HEK293 (cell line): ENCODE measurements at regions not wholly inside any gene's neighbourhood (a gene's known extent, or its start where the extent isn't known, plus 50 kb on each side); places are given as distances from the start of the nearest gene placed in this dataset.

ENCODE experiments used
- GLIS1 ChIP-seq: fragments of 450-650 bp; formaldehyde crosslinking; IDR thresholded peaks from 2 replicates; pipeline ENCODE4 v1.5.1; 2016; ENCODE audit warnings: missing biosample characterization, missing genetic modification characterization
- KLF1 ChIP-seq: fragments of 450-650 bp; formaldehyde crosslinking; IDR thresholded peaks from 2 replicates; pipeline ENCODE4 v1.5.1; 2016; ENCODE audit warnings: missing biosample characterization, missing genetic modification characterization
- PATZ1 ChIP-seq: fragments of 450-650 bp; formaldehyde crosslinking; IDR thresholded peaks from 2 replicates; pipeline ENCODE4 v1.5.1; 2016; ENCODE audit warnings: missing biosample characterization, missing genetic modification characterization
- ZNF19 ChIP-seq: fragments of 450-650 bp; formaldehyde crosslinking; IDR thresholded peaks from 2 replicates; pipeline ENCODE4; 2016; ENCODE audit warnings: missing biosample characterization, missing genetic modification characterization, low read depth
- ZNF239 ChIP-seq: fragments of 450-650 bp; formaldehyde crosslinking; IDR thresholded peaks from 2 replicates; pipeline ENCODE4 v1.5.1; 2016; ENCODE audit warnings: missing biosample characterization, missing genetic modification characterization
- ZNF785 ChIP-seq: fragments of 450-650 bp; formaldehyde crosslinking; IDR thresholded peaks from 2 replicates; pipeline ENCODE4 v1.5.1; 2016; ENCODE audit warnings: missing biosample characterization, missing genetic modification characterization
- ZNF792 ChIP-seq: fragments of 450-650 bp; formaldehyde crosslinking; IDR thresholded peaks from 2 replicates; pipeline ENCODE4 v1.5.1; 2016; ENCODE audit warnings: missing biosample characterization, missing genetic modification characterization
- TF ChIP-seq, protein P1 (sequence below): fragments of 450-650 bp; formaldehyde crosslinking; optimal IDR thresholded peaks from 2 replicates; pipeline ENCODE3; 2016; ENCODE audit warnings: missing biosample characterization, mild to moderate bottlenecking, missing genetic modification characterization
- TF ChIP-seq, protein P2 (sequence below): fragments of 450-650 bp; formaldehyde crosslinking; IDR thresholded peaks from 2 replicates; pipeline ENCODE4 v1.5.1; 2016; ENCODE audit warnings: missing biosample characterization, missing genetic modification characterization

DNA sequence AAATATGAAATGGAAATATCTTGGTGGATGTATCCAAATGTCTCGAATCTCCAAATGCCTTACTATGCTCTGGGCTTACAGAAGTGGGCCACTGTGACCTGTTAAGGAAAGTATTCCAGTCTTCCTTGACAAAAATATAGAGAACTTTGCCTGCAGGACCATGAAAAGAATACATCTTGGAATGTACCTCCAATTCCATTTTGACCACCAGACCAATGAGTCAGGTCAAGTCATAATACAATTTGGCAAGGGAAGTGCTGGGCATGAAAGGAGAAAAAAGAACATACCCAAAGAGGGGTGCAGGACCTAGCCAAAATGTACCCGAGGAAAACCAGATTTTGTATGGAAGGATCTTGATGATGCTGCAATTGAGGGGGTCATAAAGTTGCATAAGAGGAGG lies 1153.7 kb upstream of the GOT2 start:
- no peak for TF ChIP-seq ZNF19 (tag by site-specific recombination)
- TF ChIP-seq KLF1 (tag by site-specific recombination) = no peak
- TF ChIP-seq GLIS1 (tag by site-specific recombination) = no peak
- no peak for TF ChIP-seq ZNF785
- TF ChIP-seq, protein P1, sequence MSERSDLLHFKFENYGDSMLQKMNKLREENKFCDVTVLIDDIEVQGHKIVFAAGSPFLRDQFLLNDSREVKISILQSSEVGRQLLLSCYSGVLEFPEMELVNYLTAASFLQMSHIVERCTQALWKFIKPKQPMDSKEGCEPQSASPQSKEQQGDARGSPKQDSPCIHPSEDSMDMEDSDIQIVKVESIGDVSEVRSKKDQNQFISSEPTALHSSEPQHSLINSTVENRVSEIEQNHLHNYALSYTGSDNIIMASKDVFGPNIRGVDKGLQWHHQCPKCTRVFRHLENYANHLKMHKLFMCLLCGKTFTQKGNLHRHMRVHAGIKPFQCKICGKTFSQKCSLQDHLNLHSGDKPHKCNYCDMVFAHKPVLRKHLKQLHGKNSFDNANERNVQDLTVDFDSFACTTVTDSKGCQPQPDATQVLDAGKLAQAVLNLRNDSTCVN (tag by site-specific recombination) = no peak
- TF ChIP-seq, protein P2, sequence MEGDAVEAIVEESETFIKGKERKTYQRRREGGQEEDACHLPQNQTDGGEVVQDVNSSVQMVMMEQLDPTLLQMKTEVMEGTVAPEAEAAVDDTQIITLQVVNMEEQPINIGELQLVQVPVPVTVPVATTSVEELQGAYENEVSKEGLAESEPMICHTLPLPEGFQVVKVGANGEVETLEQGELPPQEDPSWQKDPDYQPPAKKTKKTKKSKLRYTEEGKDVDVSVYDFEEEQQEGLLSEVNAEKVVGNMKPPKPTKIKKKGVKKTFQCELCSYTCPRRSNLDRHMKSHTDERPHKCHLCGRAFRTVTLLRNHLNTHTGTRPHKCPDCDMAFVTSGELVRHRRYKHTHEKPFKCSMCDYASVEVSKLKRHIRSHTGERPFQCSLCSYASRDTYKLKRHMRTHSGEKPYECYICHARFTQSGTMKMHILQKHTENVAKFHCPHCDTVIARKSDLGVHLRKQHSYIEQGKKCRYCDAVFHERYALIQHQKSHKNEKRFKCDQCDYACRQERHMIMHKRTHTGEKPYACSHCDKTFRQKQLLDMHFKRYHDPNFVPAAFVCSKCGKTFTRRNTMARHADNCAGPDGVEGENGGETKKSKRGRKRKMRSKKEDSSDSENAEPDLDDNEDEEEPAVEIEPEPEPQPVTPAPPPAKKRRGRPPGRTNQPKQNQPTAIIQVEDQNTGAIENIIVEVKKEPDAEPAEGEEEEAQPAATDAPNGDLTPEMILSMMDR (tag by site-specific recombination) = no peak
- no peak for TF ChIP-seq ZNF792 (tag by site-specific recombination)
- TF ChIP-seq PATZ1 (tag by site-specific recombination) = no peak
- TF ChIP-seq ZNF239 (tag by site-specific recombination) = no peak
